ENCODE measurements at regions not wholly inside any gene's neighbourhood (a gene's known extent, or its start where the extent isn't known, plus 50 kb on each side); places are given as distances from the start of the nearest gene placed in this dataset.
"Not testable (repeated sequence)": the region's sequence is repeated elsewhere in the genome, so short reads cannot be mapped to it uniquely, and the experiment has no call there.

GRCh38 chr7:65453341-65454030 is 79.8 kb downstream of the ZNF92 start:
- DNase-seq, result no peak

- no peak for DNase-seq
Observed at GRCh38 chr7:65454469-65454868, 80.8 kb downstream of the ZNF92 start.

- DNase-seq, result not testable (repeated sequence)
Observed at GRCh38 chr7:65455050-65455449, 81.4 kb downstream of the ZNF92 start.

- no peak for DNase-seq
Observed at GRCh38 chr7:65457705-65458104, 84.0 kb downstream of the ZNF92 start.

GRCh38 chr7:65459438-65459837 is 85.8 kb downstream of the ZNF92 start:
- DNase-seq, result no peak

- DNase-seq, result no peak
Observed at GRCh38 chr7:65462148-65462716, 88.6 kb downstream of the ZNF92 start.

GRCh38 chr7:65463184-65463583 is 89.5 kb downstream of the ZNF92 start:
- DNase-seq, result no peak

- DNase-seq, result not testable (repeated sequence)
Observed at GRCh38 chr7:65469919-65470558, 96.4 kb downstream of the ZNF92 start.

GRCh38 chr7:65471587-65471986 is 97.9 kb downstream of the ZNF92 start:
- DNase-seq, result no peak

GRCh38 chr7:65475040-65475726 is 101.5 kb downstream of the ZNF92 start:
- DNase-seq, result no peak

GRCh38 chr7:65475734-65476319 is 102.2 kb downstream of the ZNF92 start:
- DNase-seq, result no peak

GRCh38 chr7:65477326-65477725 is 103.7 kb downstream of the ZNF92 start:
- DNase-seq, result no peak

- DNase-seq, result no peak
Observed at GRCh38 chr7:65489260-65489767, 115.7 kb downstream of the ZNF92 start.

GRCh38 chr7:65496697-65497096 is 123.0 kb downstream of the ZNF92 start:
- not testable (repeated sequence) for DNase-seq

GRCh38 chr7:65503434-65504152 is 129.9 kb downstream of the ZNF92 start:
- no peak for DNase-seq

GRCh38 chr7:65504504-65505319 is 131.1 kb downstream of the ZNF92 start:
- DNase-seq, result not testable (repeated sequence)

- not testable (repeated sequence) for DNase-seq
Observed at GRCh38 chr7:65505320-65505633, 131.6 kb downstream of the ZNF92 start.

GRCh38 chr7:65508581-65509367 is 135.1 kb downstream of the ZNF92 start:
- DNase-seq, result not testable (repeated sequence)

GRCh38 chr7:65509368-65510186 is 135.9 kb downstream of the ZNF92 start:
- no peak for DNase-seq

- DNase-seq, result not testable (repeated sequence)
Observed at GRCh38 chr7:65510187-65510538, 136.5 kb downstream of the ZNF92 start.

All from hippocampal formation (tissue), 2 donors.